ENCODE measurements at regions not wholly inside any gene's neighbourhood (a gene's known extent, or its start where the extent isn't known, plus 50 kb on each side); places are given as distances from the start of the nearest gene placed in this dataset.

DNA sequence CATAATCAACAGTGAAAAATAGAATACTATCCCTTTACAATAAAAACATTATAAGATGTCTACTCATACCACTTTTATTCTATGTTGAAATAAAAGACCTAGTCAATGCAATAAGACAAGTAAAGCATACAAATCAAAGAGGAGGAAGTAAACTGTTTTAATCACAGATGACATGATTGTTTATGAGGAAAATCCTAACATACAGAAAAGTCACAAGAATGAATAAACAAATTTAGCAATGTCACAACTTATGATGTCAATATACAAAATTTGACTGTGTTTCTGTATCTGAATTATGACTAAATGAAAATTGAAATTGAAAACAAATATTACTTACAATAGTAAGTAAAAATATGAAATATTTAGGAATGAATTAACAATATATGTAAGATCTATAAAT is 221.9 kb upstream of the GRIA4 start:
- DNase-seq, result no peak

GRCh38 chr11:105381941-105382340 is 227.9 kb upstream of the GRIA4 start:
- no peak overlapping the region for H2AFZ ChIP-seq (ENCODE audit: insufficient read depth, low read depth, low read length, poor library complexity, severe bottlenecking)
- H3K4me3 Mint-ChIP-seq, result no peak overlapping the region
- no peaks in the 10 kb centered on the region for H3K27me3 Mint-ChIP-seq
- H3K27me3 ChIP-seq (replicated peaks in 1 of 4; ENCODE audit: control extremely low read depth in 1 of 4, control insufficient read depth in 3 of 4, insufficient read depth in 4 of 4, low read length in 3 of 4), result no peaks in the 10 kb centered on the region
- CTCF ChIA-PET, result no interaction called here
- H3K27ac Mint-ChIP-seq, result no peak overlapping the region
- no peaks in the 10 kb centered on the region for H3K9me3 ChIP-seq (ENCODE audit: control extremely low read depth in 1 of 3, control insufficient read depth in 2 of 3, insufficient read depth in 1 of 3, low read length in 2 of 3)
- no peak overlapping the region for H3K27ac ChIP-seq (ENCODE audit: low read length in 2 of 2)
- H3K9ac ChIP-seq (ENCODE audit: low read length), result no peak overlapping the region
- H3K36me3 ChIP-seq (replicated peaks in 1 of 2; ENCODE audit: control extremely low read depth in 1 of 2, control insufficient read depth in 1 of 2, extremely low read depth in 1 of 2, insufficient read depth in 2 of 2, low read length in 1 of 2), result no peaks in the 10 kb centered on the region
- no peaks in the 10 kb centered on the region for H3K4me1 ChIP-seq (ENCODE audit: control insufficient read depth in 2 of 2, insufficient read depth in 2 of 2, low read length in 2 of 2)
- H3K4me3 ChIP-seq (ENCODE audit: control extremely low read depth in 1 of 5, extremely low read depth in 1 of 5, insufficient read depth in 1 of 5, low read depth in 2 of 5, low read length in 4 of 5), result no peak overlapping the region
- no peaks in the 10 kb centered on the region for H4K20me1 ChIP-seq (ENCODE audit: control insufficient read depth, insufficient read depth, low read length, poor library complexity, severe bottlenecking)
- H3K79me2 ChIP-seq (ENCODE audit: control insufficient read depth, insufficient read depth, low read length), result no peaks in the 10 kb centered on the region
- POLR2A ChIA-PET, result no interaction called here
- DNase-seq (no peak), ATAC-seq (ENCODE audit: low read depth) (no peak)
- H3K9me3 Mint-ChIP-seq (ENCODE audit: insufficient read depth), result no peaks in the 10 kb centered on the region
- no peaks in the 10 kb centered on the region for H3K4me1 Mint-ChIP-seq
- intact Hi-C loops (cut with micrococcal nuclease), result no loop called here
- WGBS (ENCODE audit: insufficient coverage), result no CpG with 5 or more reads among the region's 3 CpGs
- no peak for TF ChIP-seq CTCF (IDR thresholded peaks at IDR 0.05)
- TF ChIP-seq EZH2 (IDR thresholded peaks at IDR 0.05; ENCODE audit: borderline replicate concordance, insufficient read depth, low read depth, low read length, poor library complexity, severe bottlenecking), result no peak
- no peak overlapping the region for H3K4me2 ChIP-seq (replicated peaks; ENCODE audit: low read depth, low read length, poor library complexity, severe bottlenecking)

More for the DNA sequence above, 221.9 kb upstream of the GRIA4 start:
- no peak overlapping the region for H2AFZ ChIP-seq (ENCODE audit: insufficient read depth, low read depth, low read length, poor library complexity, severe bottlenecking)
- no peaks in the 10 kb centered on the region for H3K4me1 ChIP-seq (ENCODE audit: control insufficient read depth in 2 of 2, insufficient read depth in 2 of 2, low read length in 2 of 2)
- no peak overlapping the region for H3K4me3 ChIP-seq (ENCODE audit: control extremely low read depth in 1 of 5, extremely low read depth in 1 of 5, insufficient read depth in 1 of 5, low read depth in 2 of 5, low read length in 4 of 5)
- H3K9ac ChIP-seq (ENCODE audit: low read length), result no peak overlapping the region
- no peaks in the 10 kb centered on the region for H3K79me2 ChIP-seq (ENCODE audit: control insufficient read depth, insufficient read depth, low read length)
- Mint-ChIP-seq H3K9me3 (ENCODE audit: insufficient read depth) (no peaks in the 10 kb centered on the region), H3K4me1 (no peaks in the 10 kb centered on the region), H3K4me3 (no peak overlapping the region), H3K27ac (no peak overlapping the region), H3K27me3 (no peaks in the 10 kb centered on the region)
- intact Hi-C loops (cut with micrococcal nuclease), result no loop called here
- H3K4me2 ChIP-seq (replicated peaks; ENCODE audit: low read depth, low read length, poor library complexity, severe bottlenecking), result no peak overlapping the region
- H3K27me3 ChIP-seq (replicated peaks in 1 of 4; ENCODE audit: control extremely low read depth in 1 of 4, control insufficient read depth in 3 of 4, insufficient read depth in 4 of 4, low read length in 3 of 4), result no peaks in the 10 kb centered on the region
- H4K20me1 ChIP-seq (ENCODE audit: control insufficient read depth, insufficient read depth, low read length, poor library complexity, severe bottlenecking), result no peaks in the 10 kb centered on the region
- ChIA-PET POLR2A (no interaction called here), CTCF (no interaction called here)
- TF ChIP-seq EZH2 (IDR thresholded peaks at IDR 0.05; ENCODE audit: borderline replicate concordance, insufficient read depth, low read depth, low read length, poor library complexity, severe bottlenecking), result no peak
- TF ChIP-seq CTCF (IDR thresholded peaks at IDR 0.05), result no peak
- H3K36me3 ChIP-seq (replicated peaks in 1 of 2; ENCODE audit: control extremely low read depth in 1 of 2, control insufficient read depth in 1 of 2, extremely low read depth in 1 of 2, insufficient read depth in 2 of 2, low read length in 1 of 2), result no peaks in the 10 kb centered on the region
- no peak overlapping the region for H3K27ac ChIP-seq (ENCODE audit: low read length in 2 of 2)
- no peak for ATAC-seq (ENCODE audit: low read depth)
- no peaks in the 10 kb centered on the region for H3K9me3 ChIP-seq (ENCODE audit: control extremely low read depth in 1 of 3, control insufficient read depth in 2 of 3, insufficient read depth in 1 of 3, low read length in 2 of 3)

All from B cell (primary cell).